ENCODE measurements at regions not wholly inside any gene's neighbourhood (a gene's known extent, or its start where the extent isn't known, plus 50 kb on each side); places are given as distances from the start of the nearest gene placed in this dataset.

GRCh38 chr5:174198541-174198940 lies 153.0 kb downstream of the NSG2 start:
- Histone ChIP-seq H3K9me3 (no peaks in the 10 kb centered on the region), H3K36me3 (no peaks in the 10 kb centered on the region), H3K4me1 (no peaks in the 10 kb centered on the region), H3K4me3 (no peak overlapping the region), H3K27ac (no peak overlapping the region), H3K27me3 (no peaks in the 10 kb centered on the region)
- intact Hi-C loops (cut with DNase I): no loop called here
- ATAC-seq (no peak), DNase-seq (no peak)
- TF ChIP-seq CTCF (IDR thresholded peaks at IDR 0.05): no peak

DNA sequence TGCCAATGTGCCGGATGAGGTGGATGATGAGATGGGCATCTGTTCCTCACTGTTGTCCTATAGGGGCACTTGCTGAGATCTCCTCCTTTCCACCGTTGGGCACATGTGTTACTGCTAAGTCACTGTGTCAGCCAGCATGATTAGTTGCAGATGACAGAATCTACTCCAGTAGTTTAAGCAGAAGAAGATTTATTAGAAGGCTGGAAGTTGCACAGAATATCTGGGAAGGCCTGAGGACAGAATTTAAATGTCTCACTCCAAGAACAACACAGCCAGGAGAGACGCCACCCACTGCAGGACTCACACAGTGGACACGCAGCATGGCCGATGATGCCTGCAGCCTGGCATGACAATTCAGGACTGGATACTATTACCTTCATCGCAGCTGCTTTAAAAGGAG lies 157.5 kb downstream of the NSG2 start:
- H3K27ac ChIP-seq: no peak overlapping the region
- H3K4me1 ChIP-seq: no peaks in the 10 kb centered on the region
- no peaks in the 10 kb centered on the region for H3K27me3 ChIP-seq
- TF ChIP-seq CTCF (IDR thresholded peaks at IDR 0.05): no peak
- H3K4me3 ChIP-seq: no peak overlapping the region
- ATAC-seq (no peak), DNase-seq (no peak)
- intact Hi-C loops (cut with DNase I): no loop called here
- H3K9me3 ChIP-seq: no peaks in the 10 kb centered on the region
- H3K36me3 ChIP-seq: no peaks in the 10 kb centered on the region

DNA sequence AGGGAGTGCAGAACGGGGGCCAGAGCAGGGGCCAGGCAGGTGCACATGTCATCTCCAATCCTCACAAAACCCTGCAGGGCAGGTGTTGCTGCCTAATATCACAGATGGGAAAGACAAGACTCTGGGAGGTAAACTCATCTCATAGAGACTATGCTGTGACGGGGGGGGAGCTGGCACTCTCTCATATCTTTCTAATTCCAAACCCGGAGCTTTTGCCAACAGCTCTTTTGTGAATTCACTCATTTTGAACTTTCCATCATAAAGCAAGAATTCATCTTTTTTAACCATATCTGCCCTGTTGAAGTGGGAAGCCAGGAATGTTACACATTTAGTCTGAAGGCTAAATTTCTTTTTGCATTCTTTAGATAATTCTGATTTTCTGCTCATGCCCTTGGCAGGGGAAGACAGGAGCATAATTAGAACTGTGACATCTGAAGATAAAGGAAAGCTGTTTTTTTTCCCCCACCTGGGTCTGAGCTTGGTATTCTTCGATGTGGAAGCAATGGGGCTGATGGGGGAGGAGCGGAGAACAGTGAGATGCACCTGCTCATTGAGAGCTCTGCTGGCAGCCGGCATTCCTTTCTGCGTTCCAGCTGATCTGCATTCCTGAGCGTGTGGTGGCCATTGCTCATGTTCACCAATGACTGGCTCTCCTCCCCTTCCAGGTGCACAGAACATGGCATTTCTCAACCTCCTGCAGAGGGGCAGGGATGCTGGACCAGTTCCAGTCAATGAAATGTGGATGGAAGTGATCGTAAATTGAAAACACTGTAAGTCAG lies 159.2 kb downstream of the NSG2 start:
- peak; percentile 66 for ATAC-seq
- H3K36me3 ChIP-seq: no peaks in the 10 kb centered on the region
- no peak for DNase-seq
- no peaks in the 10 kb centered on the region for H3K27me3 ChIP-seq
- no peak overlapping the region for H3K4me3 ChIP-seq
- H3K27ac ChIP-seq: no peak overlapping the region
- H3K9me3 ChIP-seq: no peaks in the 10 kb centered on the region
- intact Hi-C loops (cut with DNase I): no loop called here
- H3K4me1 ChIP-seq: no peaks in the 10 kb centered on the region
- TF ChIP-seq CTCF (IDR thresholded peaks at IDR 0.05): no peak

- Histone ChIP-seq H3K9me3 (no peaks in the 10 kb centered on the region), H3K27ac (no peak overlapping the region), H3K4me1 (no peaks in the 10 kb centered on the region), H3K27me3 (no peaks in the 10 kb centered on the region), H3K36me3 (no peaks in the 10 kb centered on the region), H3K4me3 (no peak overlapping the region)
- ATAC-seq: no peak
- intact Hi-C loops (cut with DNase I): no loop called here
- DNase-seq: no peak
- TF ChIP-seq CTCF (IDR thresholded peaks at IDR 0.05): no peak
These were observed 160.4 kb downstream of the NSG2 start for GRCh38 chr5:174205939-174206338.

GRCh38 chr5:174210596-174211276 lies 165.2 kb downstream of the NSG2 start:
- no peak overlapping the region for H3K4me3 ChIP-seq
- intact Hi-C loops (cut with DNase I): no loop called here
- H3K4me1 ChIP-seq: no peaks in the 10 kb centered on the region
- H3K27ac ChIP-seq: no peak overlapping the region
- DNase-seq (no peak), ATAC-seq (no peak)
- no peaks in the 10 kb centered on the region for H3K9me3 ChIP-seq
- H3K36me3 ChIP-seq: no peaks in the 10 kb centered on the region
- peaks cover 4% of the 10 kb centered on the region for H3K27me3 ChIP-seq
- TF ChIP-seq CTCF (IDR thresholded peaks at IDR 0.05): no peak

Data from upper lobe of right lung (tissue), 1 donor.